OCI-LY7 (cell line): ENCODE measurements at regions not wholly inside any gene's neighbourhood (a gene's known extent, or its start where the extent isn't known, plus 50 kb on each side); places are given as distances from the start of the nearest gene placed in this dataset.

Experiments
- CTCF ChIP-seq: fragments of 200-600 bp; sonication (generic); conservative IDR thresholded peaks from 2 replicates; pipeline ENCODE4 v1.5.1; 2014; ENCODE audit warnings: mild to moderate bottlenecking, antibody characterized with exemption, low read length, moderate library complexity, mixed read lengths
- EZH2phosphoT487 ChIP-seq: fragments of 200-600 bp; sonication (generic); IDR thresholded peaks from 2 replicates; pipeline ENCODE4 v1.6.1; 2018; ENCODE audit warnings: low read depth, borderline replicate concordance, mild to moderate bottlenecking, mixed run types, antibody characterized with exemption, low read length, moderate library complexity, mixed read lengths

- TF ChIP-seq CTCF, result no peak
- TF ChIP-seq EZH2phosphoT487, result no peak
Measured at GRCh38 chr18:73739098-73739497, 408.5 kb downstream of the FBXO15 start.
